NB4 (cell line): ENCODE measurements at regions not wholly inside any gene's neighbourhood (a gene's known extent, or its start where the extent isn't known, plus 50 kb on each side); places are given as distances from the start of the nearest gene placed in this dataset.

Experiments used
- DNase-seq: peaks from one replicate; pipeline ENCODE4 v3.0.0; 2010; ENCODE audit warnings: low read depth
- H3K4me3 ChIP-seq: one replicate; pipeline ENCODE4 v1.5.1; 2011; ENCODE audit warnings: mild to moderate bottlenecking, low read depth, low read length, moderate library complexity
- CTCF ChIP-seq: IDR thresholded peaks from one replicate; pipeline ENCODE4 v1.5.1; 2012; ENCODE audit warnings: low read depth, low read length
- MAX ChIP-seq: IDR thresholded peaks from 2 replicates; pipeline ENCODE4 v1.6.1; 2011; ENCODE audit warnings: low read depth, low read length
- MYC ChIP-seq: IDR thresholded peaks from 2 replicates; pipeline ENCODE4 v1.6.1; 2011; ENCODE audit warnings: low read depth, low read length
- POLR2A ChIP-seq: IDR thresholded peaks from 2 replicates; pipeline ENCODE4 v1.6.1; 2011; ENCODE audit warnings: mild to moderate bottlenecking; ENCODE audit not compliant: insufficient read length; ENCODE audit errors: extremely low read depth

- no peak for DNase-seq
- H3K4me3 ChIP-seq, result no peak overlapping the region
- TF ChIP-seq CTCF, result no peak
- no peak for TF ChIP-seq MYC
- TF ChIP-seq POLR2A, result no peak
- no peak for TF ChIP-seq MAX
These were observed 113.1 kb upstream of the TNC start for GRCh38 chr9:115230924-115231515.

- no peak for DNase-seq
- H3K4me3 ChIP-seq, result no peak overlapping the region
- TF ChIP-seq MYC (no peak), CTCF (no peak), POLR2A (no peak)
These were observed 114.3 kb upstream of the TNC start for GRCh38 chr9:115232181-115232774.

- DNase-seq, result peak; percentile 5
- no peak for TF ChIP-seq MAX
- no peak overlapping the region for H3K4me3 ChIP-seq
These were observed 116.1 kb upstream of the TNC start for GRCh38 chr9:115234094-115234493.

- no peak for TF ChIP-seq CTCF
- TF ChIP-seq MAX, result no peak
- no peak for TF ChIP-seq POLR2A
- TF ChIP-seq MYC, result no peak
- H3K4me3 ChIP-seq, result no peak overlapping the region
- DNase-seq, result no peak
These were observed 117.3 kb upstream of the TNC start for GRCh38 chr9:115235221-115235620.

- no peak for DNase-seq
- TF ChIP-seq MYC, result no peak
- no peak for TF ChIP-seq MAX
- no peak for TF ChIP-seq POLR2A
- TF ChIP-seq CTCF, result no peak
- no peak overlapping the region for H3K4me3 ChIP-seq
These were observed 119.5 kb upstream of the TNC start for GRCh38 chr9:115237385-115237998.

GRCh38 chr9:115240676-115241075, 122.7 kb upstream of the TNC start:
- no peak overlapping the region for H3K4me3 ChIP-seq
- DNase-seq, result no peak
- TF ChIP-seq MYC (no peak), POLR2A (no peak), MAX (no peak), CTCF (no peak)
